GM12873 (cell line): ENCODE measurements at regions not wholly inside any gene's neighbourhood (a gene's known extent, or its start where the extent isn't known, plus 50 kb on each side); places are given as distances from the start of the nearest gene placed in this dataset.

ENCODE experiments used
- TF ChIP-seq, protein P1 (sequence below): IDR thresholded peaks from 2 replicates; pipeline ENCODE4 v1.5.1; 2012; ENCODE audit warnings: low read depth, mild to moderate bottlenecking, moderate library complexity, low read length, control low read depth; ENCODE audit not compliant: insufficient read depth; ENCODE audit errors: missing control alignments

DNA sequence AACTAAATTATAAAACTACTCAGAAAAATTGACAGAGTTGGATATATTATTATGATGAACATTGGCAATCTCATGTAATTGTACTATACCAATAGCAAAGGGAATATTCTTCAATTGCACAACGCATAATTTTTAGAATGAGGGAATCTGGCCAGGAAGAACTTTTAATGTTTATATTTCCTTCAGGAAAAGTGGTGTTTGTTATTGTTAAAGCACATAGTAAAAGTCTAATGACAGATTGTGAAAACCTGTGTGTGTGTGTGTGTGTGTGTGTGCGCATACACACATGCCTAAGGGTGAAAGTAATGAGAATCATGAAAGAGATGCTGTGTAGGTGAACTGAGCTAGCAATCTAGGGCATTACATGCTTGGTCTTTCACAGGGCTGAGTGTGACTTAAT is 877.7 kb downstream of the SLC6A15 start:
- TF ChIP-seq, protein P1, sequence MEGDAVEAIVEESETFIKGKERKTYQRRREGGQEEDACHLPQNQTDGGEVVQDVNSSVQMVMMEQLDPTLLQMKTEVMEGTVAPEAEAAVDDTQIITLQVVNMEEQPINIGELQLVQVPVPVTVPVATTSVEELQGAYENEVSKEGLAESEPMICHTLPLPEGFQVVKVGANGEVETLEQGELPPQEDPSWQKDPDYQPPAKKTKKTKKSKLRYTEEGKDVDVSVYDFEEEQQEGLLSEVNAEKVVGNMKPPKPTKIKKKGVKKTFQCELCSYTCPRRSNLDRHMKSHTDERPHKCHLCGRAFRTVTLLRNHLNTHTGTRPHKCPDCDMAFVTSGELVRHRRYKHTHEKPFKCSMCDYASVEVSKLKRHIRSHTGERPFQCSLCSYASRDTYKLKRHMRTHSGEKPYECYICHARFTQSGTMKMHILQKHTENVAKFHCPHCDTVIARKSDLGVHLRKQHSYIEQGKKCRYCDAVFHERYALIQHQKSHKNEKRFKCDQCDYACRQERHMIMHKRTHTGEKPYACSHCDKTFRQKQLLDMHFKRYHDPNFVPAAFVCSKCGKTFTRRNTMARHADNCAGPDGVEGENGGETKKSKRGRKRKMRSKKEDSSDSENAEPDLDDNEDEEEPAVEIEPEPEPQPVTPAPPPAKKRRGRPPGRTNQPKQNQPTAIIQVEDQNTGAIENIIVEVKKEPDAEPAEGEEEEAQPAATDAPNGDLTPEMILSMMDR: no peak

DNA sequence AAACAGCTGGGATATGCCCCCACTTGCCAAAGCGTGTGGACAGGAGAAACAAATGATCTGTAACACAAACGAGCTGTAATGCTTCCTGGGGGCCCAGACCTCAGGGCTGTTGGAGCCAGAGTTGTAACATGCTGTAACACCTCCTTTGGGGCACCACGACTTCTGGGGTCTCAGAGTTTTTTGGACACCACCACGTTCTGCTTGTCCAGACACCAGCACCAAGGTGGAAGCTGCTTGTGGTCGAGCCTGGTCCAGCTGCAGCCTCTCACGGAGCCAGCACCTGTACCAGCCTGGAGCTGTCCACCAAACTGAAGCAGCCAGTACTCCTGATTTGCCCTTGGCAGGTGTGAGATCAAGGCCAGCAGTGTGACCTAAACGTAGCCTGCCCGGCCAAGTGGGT is 879.4 kb downstream of the SLC6A15 start:
- TF ChIP-seq, protein P1: no peak

DNA sequence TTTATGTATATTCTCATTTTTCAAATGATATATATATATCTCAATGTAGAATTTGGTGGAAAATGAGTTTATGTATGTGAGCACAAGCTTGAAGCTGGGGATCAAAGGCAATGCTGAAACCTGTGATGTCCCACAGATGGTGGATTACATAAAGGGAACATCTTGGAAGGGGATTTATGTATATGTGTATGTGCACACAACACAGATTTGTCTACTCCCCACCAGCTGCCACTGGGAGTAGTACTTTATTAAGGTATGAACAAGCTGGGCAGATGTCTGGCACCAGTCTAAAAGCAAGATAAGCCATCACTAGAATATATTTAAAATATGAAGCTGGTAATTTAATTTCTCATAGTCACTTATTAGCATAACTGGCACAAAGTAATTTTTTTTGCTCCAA is 895.6 kb downstream of the SLC6A15 start:
- TF ChIP-seq, protein P1: no peak

DNA sequence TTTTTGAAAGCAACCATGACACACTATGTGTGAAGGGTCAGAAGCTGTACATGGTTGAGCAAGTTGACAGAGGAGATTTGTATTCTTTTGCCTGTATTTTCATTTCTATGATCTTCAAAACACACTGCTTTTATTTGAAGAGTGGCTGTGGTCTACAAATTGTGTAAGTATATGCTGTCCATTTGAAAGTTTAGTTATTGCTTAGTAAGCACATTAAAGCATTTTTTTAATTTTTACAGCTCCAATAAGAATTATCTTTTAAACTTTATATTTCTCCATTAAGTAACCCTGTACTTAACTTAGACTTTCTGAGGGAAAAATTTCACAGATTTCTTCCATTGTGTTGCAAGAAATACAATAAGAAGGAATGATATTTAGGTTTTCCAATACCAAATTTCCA is 915.2 kb downstream of the SLC6A15 start:
- TF ChIP-seq, protein P1: no peak

DNA sequence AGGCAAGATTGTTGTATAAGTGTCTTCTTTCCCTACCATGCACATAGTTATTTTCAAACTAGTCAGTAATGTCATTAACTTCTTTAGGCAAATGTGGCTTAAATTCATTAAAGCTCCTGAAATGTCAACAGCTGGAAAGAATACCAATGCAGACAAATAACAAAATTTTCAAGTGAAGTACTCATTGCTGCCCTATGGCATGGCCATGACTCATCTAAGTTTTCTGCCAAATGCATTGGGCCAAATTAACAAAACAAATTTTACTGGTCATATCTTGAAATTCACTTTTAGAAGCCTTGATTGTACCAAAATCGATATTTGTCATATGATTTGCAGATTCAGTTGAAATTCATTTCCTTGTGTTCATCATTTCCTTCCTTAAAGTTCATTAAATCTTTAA is 915.9 kb downstream of the SLC6A15 start:
- TF ChIP-seq, protein P1: no peak

DNA sequence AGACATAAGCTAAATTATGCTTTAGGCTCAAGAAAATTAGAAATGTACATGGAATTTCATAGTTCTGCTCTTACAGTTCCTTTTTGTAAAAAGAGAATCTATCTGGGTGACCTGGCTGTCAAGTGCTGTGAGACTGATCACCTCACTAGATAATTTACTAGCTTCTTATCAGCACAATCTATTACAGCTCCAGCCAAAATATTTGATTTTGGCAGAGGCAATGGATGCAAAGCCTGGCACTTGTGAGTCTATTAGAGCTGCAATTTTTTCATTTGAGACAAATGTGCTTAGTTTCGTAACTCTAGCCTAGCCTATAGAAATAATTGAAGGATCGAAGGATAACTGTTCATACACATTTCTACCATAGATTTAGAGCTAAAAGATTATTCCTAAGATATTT is 927.5 kb downstream of the SLC6A15 start:
- TF ChIP-seq, protein P1: no peak

DNA sequence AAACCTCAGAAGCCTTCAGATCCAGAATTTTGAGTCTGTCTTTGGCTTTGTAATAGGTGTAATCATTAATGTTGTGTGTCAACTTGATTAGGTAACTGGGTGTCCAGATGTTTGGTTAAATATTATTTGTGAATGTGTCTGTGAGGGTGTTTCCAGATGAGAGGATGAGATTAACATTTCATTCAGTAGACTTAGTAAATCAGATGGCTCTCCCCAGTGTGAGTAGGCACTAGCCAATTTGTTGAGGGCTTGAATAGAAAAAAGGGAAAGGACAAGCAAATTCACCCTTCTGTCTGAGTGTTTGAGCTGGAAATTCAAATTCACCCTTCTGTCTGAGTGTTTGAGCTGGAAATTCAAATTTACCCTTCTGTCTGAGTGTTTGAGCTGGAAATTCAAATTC is 932.2 kb downstream of the SLC6A15 start:
- TF ChIP-seq, protein P1: no peak
